ENCODE measurements at regions not wholly inside any gene's neighbourhood (a gene's known extent, or its start where the extent isn't known, plus 50 kb on each side); places are given as distances from the start of the nearest gene placed in this dataset.

DNA sequence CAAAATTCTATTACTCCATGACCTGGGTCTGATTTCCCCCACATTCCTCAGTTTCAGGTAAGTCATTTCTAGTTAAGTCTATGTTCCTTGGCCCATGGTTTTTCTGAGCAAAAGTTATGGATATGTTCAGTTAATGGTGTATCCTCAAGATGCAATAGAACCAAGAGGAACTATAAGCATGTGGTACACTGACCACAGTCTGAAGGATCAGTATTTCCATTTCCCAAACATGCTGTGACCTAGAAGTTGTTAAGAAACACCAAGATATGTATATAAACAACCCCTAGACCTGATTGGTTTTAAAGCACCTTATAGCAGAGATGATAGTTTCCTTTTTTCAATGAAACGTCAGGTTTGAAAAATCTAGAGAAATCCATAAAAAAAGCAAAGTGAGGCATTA is 94.2 kb upstream of the ABCB5 start:
- H3K36me3 ChIP-seq (ENCODE audit: insufficient read depth, low read length) = no peaks in the 10 kb centered on the region
- no peaks in the 10 kb centered on the region for H3K9me3 ChIP-seq (ENCODE audit: insufficient read depth, low read depth, low read length)
- FAIRE-seq (no peak), DNase-seq (ENCODE audit: low read depth) (no peak)
- Mint-ChIP-seq H3K9me3 (ENCODE audit: unreplicated experiment) (no peaks in the 10 kb centered on the region), H3K27me3 (ENCODE audit: low read depth, unreplicated experiment) (no peaks in the 10 kb centered on the region), H3K27ac (ENCODE audit: unreplicated experiment) (no peak overlapping the region), H3K4me3 (ENCODE audit: unreplicated experiment) (no peak overlapping the region), H3K36me3 (ENCODE audit: low read depth, unreplicated experiment) (no peaks in the 10 kb centered on the region), H3K4me1 (ENCODE audit: low read depth, unreplicated experiment) (no peaks in the 10 kb centered on the region)
- H3K79me2 ChIP-seq (ENCODE audit: insufficient read depth, low read length) = no peaks in the 10 kb centered on the region
- no peak overlapping the region for H3K4me2 ChIP-seq (ENCODE audit: low read length)
- H3K4me3 ChIP-seq (ENCODE audit: insufficient read depth, low read depth, low read length) = no peak overlapping the region
- no peak overlapping the region for H3K9ac ChIP-seq (ENCODE audit: low read length)
- no peaks in the 10 kb centered on the region for H3K4me1 ChIP-seq (ENCODE audit: insufficient read depth, low read length)
- TF ChIP-seq CTCF (IDR thresholded peaks at IDR 0.05; ENCODE audit: insufficient read depth, low read depth, low read length) (no peak), EZH2 (IDR thresholded peaks at IDR 0.05; ENCODE audit: insufficient read depth, low read length) (no peak)
- H4K20me1 ChIP-seq (ENCODE audit: insufficient read depth, low read length) = no peaks in the 10 kb centered on the region
- no peak overlapping the region for H3K27ac ChIP-seq (ENCODE audit: low read depth, low read length)
- H3K27me3 ChIP-seq (ENCODE audit: insufficient read depth, low read length) = no peaks in the 10 kb centered on the region
- H2AFZ ChIP-seq (ENCODE audit: low read depth, low read length) = no peak overlapping the region

DNA sequence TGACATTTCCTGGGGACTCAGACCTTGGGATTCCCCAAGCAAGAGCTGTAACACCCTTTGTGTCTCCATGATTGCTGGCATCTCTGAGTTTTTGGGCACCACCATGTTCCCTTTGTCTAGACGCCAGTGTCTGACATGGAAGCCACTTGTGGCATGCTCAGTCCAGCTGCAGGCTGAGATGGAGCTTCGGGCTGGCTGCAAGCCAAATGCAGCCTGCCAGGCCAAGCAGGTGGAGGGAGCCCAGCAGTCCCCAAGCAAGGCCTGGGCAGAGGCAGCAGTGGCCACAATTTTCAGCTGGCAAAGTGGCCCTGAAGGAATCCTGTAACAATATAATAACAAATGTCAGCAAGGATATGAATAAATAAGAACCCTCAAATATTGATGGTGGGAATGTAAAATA is 86.2 kb upstream of the ABCB5 start:
- H3K9me3 Mint-ChIP-seq (ENCODE audit: unreplicated experiment) = no peaks in the 10 kb centered on the region
- H3K4me3 ChIP-seq (ENCODE audit: insufficient read depth, low read depth, low read length) = no peak overlapping the region
- no peaks in the 10 kb centered on the region for H4K20me1 ChIP-seq (ENCODE audit: insufficient read depth, low read length)
- no peaks in the 10 kb centered on the region for H3K27me3 Mint-ChIP-seq (ENCODE audit: low read depth, unreplicated experiment)
- H3K4me1 ChIP-seq (ENCODE audit: insufficient read depth, low read length) = no peaks in the 10 kb centered on the region
- H3K36me3 Mint-ChIP-seq (ENCODE audit: low read depth, unreplicated experiment) = no peaks in the 10 kb centered on the region
- H3K27me3 ChIP-seq (ENCODE audit: insufficient read depth, low read length) = no peaks in the 10 kb centered on the region
- DNase-seq (ENCODE audit: low read depth) = no peak
- H3K4me1 Mint-ChIP-seq (ENCODE audit: low read depth, unreplicated experiment) = peaks cover 2% of the 10 kb centered on the region
- no peak overlapping the region for H3K4me2 ChIP-seq (ENCODE audit: low read length)
- no peak for FAIRE-seq
- H2AFZ ChIP-seq (ENCODE audit: low read depth, low read length) = no peak overlapping the region
- no peak overlapping the region for H3K27ac ChIP-seq (ENCODE audit: low read depth, low read length)
- H3K4me3 Mint-ChIP-seq (ENCODE audit: unreplicated experiment) = no peak overlapping the region
- H3K9me3 ChIP-seq (ENCODE audit: insufficient read depth, low read depth, low read length) = peaks cover 9% of the 10 kb centered on the region
- H3K9ac ChIP-seq (ENCODE audit: low read length) = no peak overlapping the region
- H3K79me2 ChIP-seq (ENCODE audit: insufficient read depth, low read length) = no peaks in the 10 kb centered on the region
- H3K27ac Mint-ChIP-seq (ENCODE audit: unreplicated experiment) = no peak overlapping the region
- TF ChIP-seq EZH2 (IDR thresholded peaks at IDR 0.05; ENCODE audit: insufficient read depth, low read length) (no peak), CTCF (IDR thresholded peaks at IDR 0.05; ENCODE audit: insufficient read depth, low read depth, low read length) (no peak)
- no peaks in the 10 kb centered on the region for H3K36me3 ChIP-seq (ENCODE audit: insufficient read depth, low read length)

GRCh38 chr7:20532890-20533289 is 82.6 kb upstream of the ABCB5 start:
- no peak overlapping the region for H3K27ac ChIP-seq (ENCODE audit: low read depth, low read length)
- H3K4me1 ChIP-seq (ENCODE audit: insufficient read depth, low read length) = no peaks in the 10 kb centered on the region
- Mint-ChIP-seq H3K36me3 (ENCODE audit: low read depth, unreplicated experiment) (no peaks in the 10 kb centered on the region), H3K27me3 (ENCODE audit: low read depth, unreplicated experiment) (no peaks in the 10 kb centered on the region), H3K27ac (ENCODE audit: unreplicated experiment) (no peak overlapping the region), H3K9me3 (ENCODE audit: unreplicated experiment) (no peaks in the 10 kb centered on the region), H3K4me3 (ENCODE audit: unreplicated experiment) (no peak overlapping the region), H3K4me1 (ENCODE audit: low read depth, unreplicated experiment) (peaks cover 2% of the 10 kb centered on the region)
- DNase-seq (ENCODE audit: low read depth) (peak; percentile 49), FAIRE-seq (peak; percentile 20)
- no peak overlapping the region for H3K9ac ChIP-seq (ENCODE audit: low read length)
- no peak overlapping the region for H2AFZ ChIP-seq (ENCODE audit: low read depth, low read length)
- H3K36me3 ChIP-seq (ENCODE audit: insufficient read depth, low read length) = no peaks in the 10 kb centered on the region
- no peaks in the 10 kb centered on the region for H4K20me1 ChIP-seq (ENCODE audit: insufficient read depth, low read length)
- no peak for TF ChIP-seq CTCF (IDR thresholded peaks at IDR 0.05; ENCODE audit: insufficient read depth, low read depth, low read length)
- no peak for TF ChIP-seq EZH2 (IDR thresholded peaks at IDR 0.05; ENCODE audit: insufficient read depth, low read length)
- H3K27me3 ChIP-seq (ENCODE audit: insufficient read depth, low read length) = no peaks in the 10 kb centered on the region
- no peak overlapping the region for H3K4me3 ChIP-seq (ENCODE audit: insufficient read depth, low read depth, low read length)
- peaks cover 9% of the 10 kb centered on the region for H3K9me3 ChIP-seq (ENCODE audit: insufficient read depth, low read depth, low read length)
- peak overlapping the region; percentile 25 for H3K4me2 ChIP-seq (ENCODE audit: low read length)
- no peaks in the 10 kb centered on the region for H3K79me2 ChIP-seq (ENCODE audit: insufficient read depth, low read length)

Measured in astrocyte (in vitro differentiated cells and primary cell).